GM12872 (cell line): ENCODE measurements at regions not wholly inside any gene's neighbourhood (a gene's known extent, or its start where the extent isn't known, plus 50 kb on each side); places are given as distances from the start of the nearest gene placed in this dataset.

Experiments
- CTCF ChIP-seq: IDR thresholded peaks from 3 replicates; pipeline ENCODE4 v1.5.1; 2011; ENCODE audit warnings: low read depth, mild to moderate bottlenecking, low read length, moderate library complexity; ENCODE audit not compliant: insufficient read depth

GRCh38 chr1:14543191-14543840, 55.2 kb upstream of the KAZN start:
- TF ChIP-seq CTCF, result no peak

- no peak for TF ChIP-seq CTCF
Measured at GRCh38 chr1:14544319-14544718, 54.2 kb upstream of the KAZN start.

GRCh38 chr1:14545422-14546025, 53.0 kb upstream of the KAZN start:
- no peak for TF ChIP-seq CTCF

GRCh38 chr1:14546416-14546815, 52.1 kb upstream of the KAZN start:
- TF ChIP-seq CTCF, result no peak
